Activated T-helper 9 cell treated with anti-CD3 and anti-CD28 coated beads, Interleukin-2, amount 50 U/mL, for 16 hours (primary cell): ENCODE measurements at regions not wholly inside any gene's neighbourhood (a gene's known extent, or its start where the extent isn't known, plus 50 kb on each side); places are given as distances from the start of the nearest gene placed in this dataset.

Source experiments
- DNase-seq: peaks from one replicate; pipeline ENCODE4 v3.0.0-alpha.2; 2020; ENCODE audit warnings: low read depth

DNA sequence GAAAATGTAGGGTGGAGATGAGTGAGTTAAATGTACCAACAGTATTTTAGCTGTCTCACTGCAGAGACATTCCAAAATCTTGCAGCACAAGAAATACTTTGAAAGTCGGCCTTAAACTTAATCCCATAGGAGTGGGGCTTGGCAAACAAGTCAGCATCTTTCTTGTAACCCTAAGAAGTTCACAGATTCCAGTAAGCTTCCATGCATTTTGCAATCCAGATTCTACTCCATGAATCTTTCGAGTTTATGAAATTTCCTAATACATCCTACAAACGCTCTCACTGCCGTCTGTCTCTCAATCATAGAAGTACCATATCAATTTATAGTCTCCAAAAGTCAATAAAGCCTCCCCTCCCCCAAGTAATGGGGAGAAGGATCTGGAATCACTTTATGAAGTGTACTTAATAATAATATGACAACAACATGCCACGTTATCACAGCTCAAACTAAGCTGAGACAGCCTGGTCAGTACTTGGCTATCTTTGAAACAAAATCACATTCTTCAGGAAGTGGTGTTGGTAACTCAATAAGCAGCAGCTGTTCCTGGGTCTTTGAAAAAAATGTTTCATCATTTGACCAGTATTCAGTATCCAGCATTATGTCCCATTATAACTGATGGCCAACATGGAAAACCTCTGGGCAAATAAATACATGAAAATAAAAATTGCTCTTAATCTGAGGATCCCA is 317.4 kb upstream of the RUNX1 start:
- DNase-seq, result no peak

GRCh38 chr21:35363458-35363857 is 314.4 kb upstream of the RUNX1 start:
- DNase-seq, result no peak

DNA sequence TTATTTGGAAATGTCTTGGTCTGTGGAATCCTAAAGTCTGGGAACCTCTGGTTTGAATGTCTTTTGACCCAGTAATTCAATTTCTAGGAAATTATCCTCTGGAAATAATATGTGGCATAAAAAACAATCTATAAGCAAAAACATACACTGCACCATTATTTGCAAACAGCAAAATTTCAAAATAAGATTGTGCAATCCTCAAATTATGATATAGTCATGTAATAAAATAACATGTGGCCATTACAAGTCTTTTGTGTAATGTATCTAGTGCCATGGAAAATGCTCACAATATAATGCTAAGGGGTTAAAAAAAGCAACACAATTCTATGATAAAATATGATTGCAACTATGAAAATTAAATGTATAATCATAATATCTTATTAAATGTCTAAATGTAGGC is 312.9 kb upstream of the RUNX1 start:
- DNase-seq, result no peak

DNA sequence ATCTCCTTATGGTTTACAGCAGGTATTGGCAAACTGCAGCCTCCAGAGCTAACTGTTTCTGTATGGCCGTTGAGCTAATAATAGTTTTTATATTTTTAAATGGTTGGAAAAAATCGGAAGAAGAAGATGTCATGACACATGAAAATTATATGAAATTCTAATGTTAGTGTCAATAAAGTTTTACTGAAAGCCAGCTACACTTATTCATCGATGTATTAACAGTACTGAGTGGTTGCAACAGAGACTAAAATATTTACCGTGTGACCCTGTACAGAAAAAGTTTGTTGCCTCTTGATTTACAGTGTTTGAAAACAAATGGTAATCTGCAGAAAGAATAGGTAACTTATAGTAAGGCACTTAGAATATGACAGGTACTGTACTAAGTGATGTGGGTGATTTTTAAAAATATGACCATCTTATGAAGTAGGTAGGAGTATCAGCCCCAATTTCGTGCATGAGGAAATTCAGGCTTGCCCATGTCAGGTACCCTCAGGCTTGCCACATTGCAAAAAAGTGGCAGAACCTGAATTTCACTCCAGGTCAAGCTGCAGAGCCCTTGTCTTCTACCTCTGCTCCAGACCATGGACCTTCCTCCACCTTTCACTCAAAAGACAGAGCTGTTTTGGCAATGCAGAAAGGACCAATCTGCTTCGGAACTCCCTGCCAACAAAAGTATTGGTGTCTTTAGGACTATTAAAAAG is 311.9 kb upstream of the RUNX1 start:
- no peak for DNase-seq

GRCh38 chr21:35359076-35359475 is 310.0 kb upstream of the RUNX1 start:
- no peak for DNase-seq

DNA sequence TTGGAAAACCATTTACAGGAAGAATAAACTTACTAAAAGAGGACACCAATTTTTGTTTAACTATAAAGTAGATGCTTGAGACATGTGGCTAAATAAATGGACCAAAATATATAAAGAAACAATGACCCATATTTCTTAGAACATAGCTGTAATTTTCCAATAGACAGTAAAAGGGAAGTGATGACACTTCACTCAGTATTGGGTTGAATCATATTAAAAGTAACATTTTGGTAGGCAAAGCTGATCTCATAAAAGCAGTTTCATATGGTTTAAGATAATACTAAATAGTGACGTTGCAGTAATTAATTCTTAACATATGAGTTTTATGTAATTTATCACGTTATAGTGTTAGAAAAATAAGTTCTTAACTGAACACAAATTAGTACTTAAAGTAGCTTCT is 308.9 kb upstream of the RUNX1 start:
- DNase-seq, result no peak

- no peak for DNase-seq
Measured at GRCh38 chr21:35357041-35357780, 308.1 kb upstream of the RUNX1 start.

- no peak for DNase-seq
Measured at GRCh38 chr21:35354078-35354477, 305.0 kb upstream of the RUNX1 start.

DNA sequence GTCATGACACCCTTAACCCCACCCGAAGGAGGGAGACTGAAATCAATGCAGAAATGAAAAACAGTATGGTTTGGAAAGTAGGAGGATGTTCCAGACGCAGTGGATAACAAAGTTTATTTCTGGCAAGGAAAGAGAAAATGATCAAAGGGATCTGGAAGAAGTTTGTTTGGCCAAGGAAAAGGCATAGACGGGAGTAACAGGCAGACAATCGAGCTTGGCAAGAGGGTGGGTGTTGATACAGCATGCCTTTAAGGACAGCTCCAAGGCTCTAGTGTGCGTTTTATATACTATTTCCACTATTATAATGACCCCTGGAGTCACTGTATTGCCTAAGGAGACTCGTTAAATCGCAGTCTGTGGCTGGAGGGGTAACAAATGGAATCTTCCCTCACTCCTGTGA is 303.7 kb upstream of the RUNX1 start:
- DNase-seq, result no peak

GRCh38 chr21:35352066-35352770 is 303.1 kb upstream of the RUNX1 start:
- no peak for DNase-seq

DNA sequence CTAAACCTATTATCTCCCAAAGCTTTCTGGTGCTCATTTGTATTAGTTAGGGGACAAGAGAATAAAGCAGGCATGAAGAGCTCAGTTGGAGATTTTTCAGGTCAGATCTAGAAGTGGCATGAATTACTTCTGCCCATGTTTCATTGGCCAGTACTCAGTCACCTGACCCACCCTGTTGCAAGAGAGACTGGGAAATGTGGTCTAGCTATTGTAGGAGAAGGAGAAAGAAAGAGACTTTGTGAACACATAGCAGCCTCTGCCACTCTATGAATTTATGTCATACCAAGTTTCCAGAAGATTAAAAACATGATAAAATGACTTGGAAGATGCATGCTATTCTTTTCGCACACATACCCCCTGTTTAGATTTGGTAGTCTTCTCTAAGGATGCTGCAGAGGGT is 302.3 kb upstream of the RUNX1 start:
- no peak for DNase-seq

GRCh38 chr21:35350965-35351364 is 301.9 kb upstream of the RUNX1 start:
- DNase-seq, result no peak

DNA sequence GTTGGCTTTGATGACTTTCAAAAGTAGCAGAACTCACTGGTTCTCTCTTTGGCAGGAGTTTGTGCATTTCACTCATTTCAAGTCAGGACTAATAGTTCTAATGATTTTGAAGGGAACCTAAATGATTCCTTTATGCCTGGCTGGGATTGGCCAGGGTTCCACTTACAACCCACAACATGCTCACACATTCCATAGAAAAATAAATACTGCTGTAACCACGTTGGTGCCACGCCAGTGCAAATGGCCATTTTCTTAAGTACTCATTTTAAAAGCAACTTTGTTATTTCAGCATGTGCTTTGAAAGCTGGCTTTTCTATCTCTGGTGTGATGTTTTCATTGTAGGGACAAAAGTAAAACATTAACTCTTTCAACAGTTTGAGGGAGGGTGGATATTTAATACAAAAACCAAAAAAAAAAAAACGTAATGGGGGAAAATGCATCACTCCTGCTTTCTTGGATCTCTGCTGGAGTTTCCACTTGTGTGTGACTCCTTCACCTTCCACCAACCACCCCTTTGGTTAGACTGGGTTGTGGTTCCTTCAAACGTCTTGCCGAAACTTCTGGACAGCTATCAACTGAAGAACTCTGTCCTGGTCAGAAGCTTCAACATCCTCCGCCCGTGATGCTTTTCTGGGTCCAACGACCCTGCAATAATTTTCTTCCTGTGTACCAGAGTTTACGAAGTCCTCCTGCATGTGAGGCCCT is 300.4 kb upstream of the RUNX1 start:
- no peak for DNase-seq

DNA sequence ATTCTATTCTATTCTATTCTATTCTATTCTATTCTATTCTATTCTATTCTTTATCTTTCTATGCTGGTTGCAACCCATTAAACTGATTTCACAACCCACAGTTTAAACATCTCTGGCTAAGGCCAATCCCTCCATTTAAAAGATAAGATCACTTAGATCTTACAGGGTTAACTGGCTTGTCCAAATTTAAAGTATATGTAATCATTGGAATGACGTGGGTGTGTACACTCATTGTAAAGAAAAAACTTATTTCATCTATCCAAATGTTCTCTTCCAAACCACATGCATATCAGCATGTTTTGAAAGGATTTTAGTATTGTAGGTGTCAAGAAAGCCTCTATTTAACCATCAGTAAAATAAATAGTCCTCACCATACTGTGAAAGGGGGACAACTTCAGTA is 299.6 kb upstream of the RUNX1 start:
- DNase-seq, result no peak

GRCh38 chr21:35346697-35347096 is 297.6 kb upstream of the RUNX1 start:
- no peak for DNase-seq

GRCh38 chr21:35345954-35346353 is 296.9 kb upstream of the RUNX1 start:
- no peak for DNase-seq

DNA sequence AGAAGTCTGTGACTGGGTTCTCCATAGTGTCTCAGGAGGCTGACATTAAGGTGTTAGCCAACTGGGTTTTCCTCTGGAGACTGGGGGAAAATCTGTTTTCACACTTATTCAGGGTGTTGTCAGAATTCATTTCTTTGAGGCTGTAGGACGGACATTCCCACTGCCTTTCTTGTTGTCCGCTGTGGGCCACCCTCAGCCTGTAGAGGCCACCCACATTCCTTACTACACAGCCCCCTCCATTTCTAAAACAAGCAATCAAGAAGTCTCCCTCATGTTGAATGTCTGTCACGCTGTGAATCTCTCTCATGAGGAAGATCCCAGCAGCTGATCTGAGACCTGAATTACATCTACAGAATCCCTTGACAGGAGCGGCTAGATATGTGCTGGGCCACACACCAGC is 295.5 kb upstream of the RUNX1 start:
- DNase-seq, result no peak

DNA sequence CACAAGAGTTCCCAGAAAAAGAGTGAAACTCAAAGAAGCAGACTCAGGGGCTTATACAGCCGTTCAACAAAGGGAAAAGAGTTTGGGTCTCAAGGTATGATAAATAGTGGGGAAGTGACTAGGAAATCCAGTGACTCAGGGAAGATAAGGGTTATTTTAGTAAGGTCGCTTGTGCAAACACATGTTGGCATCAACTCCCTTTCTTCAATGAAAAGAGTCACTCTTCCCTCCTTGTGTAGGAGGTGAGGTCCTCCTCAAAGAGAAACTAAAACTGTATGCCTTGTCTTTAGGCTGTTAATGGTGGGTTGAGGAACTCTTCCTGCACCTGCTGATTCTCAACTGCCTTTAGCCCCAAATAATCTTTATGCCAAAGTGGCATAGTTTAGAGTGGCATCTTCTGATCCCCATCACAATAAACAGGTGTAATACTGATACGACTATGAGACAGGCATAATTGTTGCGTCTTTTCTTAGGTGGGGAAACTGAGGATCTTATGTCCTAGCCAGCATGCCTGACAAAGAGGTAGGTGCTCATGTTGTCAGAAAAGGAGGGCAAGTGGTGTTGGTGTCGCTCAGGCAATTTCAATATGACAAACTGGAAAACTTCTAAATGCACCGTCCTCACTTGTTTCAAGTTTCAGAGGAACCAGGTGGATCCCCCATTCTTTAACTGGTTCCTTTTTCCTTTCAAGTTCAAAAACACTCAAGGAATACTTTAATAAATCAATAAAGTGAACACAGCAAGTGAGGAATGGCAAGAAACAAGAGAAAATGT is 294.1 kb upstream of the RUNX1 start:
- DNase-seq, result no peak

DNA sequence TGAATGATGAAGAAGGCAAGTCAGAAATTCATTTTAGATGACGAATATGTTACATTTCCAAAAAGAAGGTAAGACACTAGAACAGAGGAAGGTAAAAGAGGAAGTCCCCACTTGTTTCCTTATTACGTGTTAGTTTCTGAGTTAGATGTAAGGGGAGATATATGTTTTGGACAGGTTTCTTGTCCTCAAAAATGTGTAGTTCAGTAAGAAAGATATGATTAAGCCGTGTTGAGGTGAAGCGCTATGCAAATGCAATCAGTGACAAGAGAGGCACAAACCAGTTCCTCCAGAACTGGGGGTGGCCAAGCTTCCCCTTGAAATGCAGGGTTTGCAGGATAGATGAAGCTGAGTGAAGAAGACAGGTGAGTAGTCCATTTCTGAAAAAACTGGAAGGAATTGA is 293.3 kb upstream of the RUNX1 start:
- no peak for DNase-seq

DNA sequence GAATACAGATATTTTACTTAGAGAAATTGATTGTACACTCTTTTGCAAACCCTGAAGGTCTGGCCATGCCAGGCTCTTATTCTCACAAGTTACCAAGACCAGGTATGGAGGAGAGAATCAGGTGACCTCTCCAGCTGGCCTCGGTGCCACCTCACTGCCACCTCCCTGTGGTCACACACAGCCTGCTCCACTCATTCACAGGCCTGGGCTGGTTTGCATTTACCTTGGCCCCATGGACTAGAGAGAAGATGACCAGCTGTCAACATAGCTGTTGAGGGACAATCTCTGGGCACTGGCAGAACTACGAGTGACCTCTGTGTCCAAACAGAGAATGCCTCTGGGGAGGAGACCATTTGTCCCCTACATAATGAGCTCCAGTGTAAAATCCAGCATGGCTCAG is 291.2 kb upstream of the RUNX1 start:
- no peak for DNase-seq
